ENCODE measurements at regions not wholly inside any gene's neighbourhood (a gene's known extent, or its start where the extent isn't known, plus 50 kb on each side); places are given as distances from the start of the nearest gene placed in this dataset.

DNA sequence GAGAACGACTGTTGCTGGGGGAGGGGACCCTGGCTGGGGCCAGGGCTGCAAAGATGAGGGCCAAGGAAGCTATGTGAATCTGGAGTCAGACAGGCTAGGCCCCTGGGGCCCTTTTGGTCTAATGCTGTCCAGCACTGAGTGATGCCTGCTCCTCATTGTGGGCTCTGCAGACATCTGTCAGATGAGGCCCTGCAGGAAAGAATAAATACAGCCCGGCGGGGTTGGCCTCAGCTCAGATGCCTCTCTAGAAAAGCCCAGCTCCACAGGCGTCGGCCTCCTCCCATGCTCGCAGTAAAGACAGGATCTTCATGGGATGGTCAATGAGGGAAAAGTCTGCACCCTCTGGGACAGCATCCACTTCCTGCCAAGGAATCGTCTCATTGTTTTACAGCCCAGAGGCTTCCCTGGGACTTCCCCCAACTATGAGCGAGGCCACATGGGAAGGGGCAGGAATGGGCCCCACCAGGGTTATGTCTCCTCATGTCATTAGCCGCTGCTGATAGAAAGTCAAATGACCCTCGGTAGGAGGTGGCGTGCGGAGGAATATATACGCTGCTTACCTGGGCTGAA is 125.8 kb upstream of the GLI2 start:
- H2BK5ac ChIP-seq (ENCODE audit: low read depth, low read length), result no peak overlapping the region
- H2BK12ac ChIP-seq (ENCODE audit: low read depth, low read length), result no peak overlapping the region
- no peak overlapping the region for H2AK5ac ChIP-seq (ENCODE audit: low read depth, low read length)
- TF ChIP-seq HDAC2 (IDR thresholded peaks at IDR 0.05; ENCODE audit: borderline replicate concordance in 1 of 2, low read depth in 2 of 2, low read length in 2 of 2) (no peak), KDM4A (IDR thresholded peaks at IDR 0.05; ENCODE audit: low read depth, low read length, severe bottlenecking) (no peak)
- TF ChIP-seq, protein P1, sequence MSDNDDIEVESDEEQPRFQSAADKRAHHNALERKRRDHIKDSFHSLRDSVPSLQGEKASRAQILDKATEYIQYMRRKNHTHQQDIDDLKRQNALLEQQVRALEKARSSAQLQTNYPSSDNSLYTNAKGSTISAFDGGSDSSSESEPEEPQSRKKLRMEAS (IDR thresholded peaks at IDR 0.05), result peak; percentile 59
- H4K20me1 ChIP-seq (replicated peaks in 1 of 2; ENCODE audit: control insufficient read depth in 1 of 2, insufficient read depth in 2 of 2, low read length in 2 of 2), result no peaks in the 10 kb centered on the region
- H3K4me3 ChIP-seq (ENCODE audit: extremely low read depth in 1 of 4, insufficient read depth in 2 of 4, low read depth in 3 of 4, low read length in 4 of 4), result no peak overlapping the region
- no peak overlapping the region for H4K5ac ChIP-seq (ENCODE audit: insufficient read length, low read depth, low read length)
- CTCF ChIA-PET (ENCODE audit: partially characterized antibody), result interaction anchor here (0.8 to 2.6 kb wide), 6 partner anchors 10 to 71 kb away, joined by 3 to 11 read pairs (median 4); no protein-coding TSS in a partner anchor
- no peak overlapping the region for H3K27ac ChIP-seq (ENCODE audit: low read depth, low read length)
- H3K27me3 ChIP-seq (replicated peaks in 1 of 4; ENCODE audit: control insufficient read depth in 3 of 4, extremely low read depth in 1 of 4, insufficient read depth in 3 of 4, low read length in 3 of 4), result peaks cover 0 to 2% (median 0%) of the 10 kb centered on the region in 4 experiments; a peak in 4 of 7 replicates
- H2BK15ac ChIP-seq (ENCODE audit: low read length), result no peak overlapping the region
- H3K14ac ChIP-seq (ENCODE audit: insufficient read length), result no peak overlapping the region
- H4K91ac ChIP-seq (replicated peaks; ENCODE audit: insufficient read length, low read length), result no peak overlapping the region
- no peak overlapping the region for H3K4ac ChIP-seq (replicated peaks; ENCODE audit: insufficient read length, low read depth, low read length)
- peaks cover 0 to 3% (median under 1%) of the 10 kb centered on the region in 4 experiments; a peak in 2 of 7 replicates for H3K4me1 ChIP-seq (replicated peaks in 1 of 4; ENCODE audit: control insufficient read depth in 3 of 4, insufficient read depth in 4 of 4, low read length in 3 of 4)
- no peaks in the 10 kb centered on the region; the same call in 1 of the 2 replicates for H3K23me2 ChIP-seq (ENCODE audit: low read depth, low read length)
- H3K4me2 ChIP-seq (ENCODE audit: insufficient read depth in 1 of 2, low read depth in 2 of 2, low read length in 2 of 2), result no peak overlapping the region
- no peak for DNase-seq (ENCODE audit: low read depth in 1 of 2, low spot score in 2 of 2)
- H3K56ac ChIP-seq (replicated peaks; ENCODE audit: insufficient read length, low read depth, low read length), result no peak overlapping the region
- H3K9me3 ChIP-seq (ENCODE audit: insufficient read depth in 2 of 2, low read depth in 1 of 2, low read length in 1 of 2), result no peaks in the 10 kb centered on the region
- no peak overlapping the region for H3K23ac ChIP-seq (ENCODE audit: insufficient read length)
- no peak overlapping the region for H3K9ac ChIP-seq (replicated peaks in 1 of 4; ENCODE audit: extremely low read depth in 1 of 4, low read depth in 3 of 4, low read length in 3 of 4)
- 85% methylated on average over 13 of the region's 13 CpGs; no CpG with 5 or more reads in 1 of the 2 experiments for WGBS, 2 experiments (ENCODE audit: extremely low coverage in 1 of 2, insufficient coverage in 1 of 2, insufficient read length in 1 of 2, insufficient replicate concordance in 2 of 2, low coverage in 1 of 2, low lambda C conversion rate in 2 of 2, missing lambda C conversion rate in 1 of 2)
- H3K36me3 ChIP-seq (ENCODE audit: control insufficient read depth in 2 of 4, insufficient read depth in 4 of 4, low read length in 3 of 4), result no peaks in the 10 kb centered on the region
- POLR2A ChIA-PET (ENCODE audit: partially characterized antibody), result no interaction called here
- no peak overlapping the region for H3K18ac ChIP-seq (ENCODE audit: extremely low read depth, low read length)
- H3K79me1 ChIP-seq (ENCODE audit: low read depth, low read length), result no peaks in the 10 kb centered on the region
- no peak overlapping the region for H2BK120ac ChIP-seq (replicated peaks; ENCODE audit: low read depth, low read length)
- FAIRE-seq, result no peak
- H2AFZ ChIP-seq (ENCODE audit: low read length), result no peak overlapping the region
- no peak overlapping the region for H2BK20ac ChIP-seq (ENCODE audit: low read length)
- no peaks in the 10 kb centered on the region for H3K79me2 ChIP-seq (ENCODE audit: control insufficient read depth in 1 of 2, insufficient read depth in 2 of 2, low read length in 2 of 2)
- no peak overlapping the region for H4K8ac ChIP-seq (ENCODE audit: extremely low read depth, insufficient read depth, low read length)
